GM12874 (cell line): ENCODE measurements at regions not wholly inside any gene's neighbourhood (a gene's known extent, or its start where the extent isn't known, plus 50 kb on each side); places are given as distances from the start of the nearest gene placed in this dataset.

Experiments used
- CTCF ChIP-seq: IDR thresholded peaks from 2 replicates; pipeline ENCODE4 v1.5.1; 2011; ENCODE audit warnings: low read depth, mild to moderate bottlenecking, control low read depth, low read length, moderate library complexity; ENCODE audit not compliant: insufficient read depth

GRCh38 chr2:71821856-71822255, 325.8 kb downstream of the CYP26B1 start:
- no peak for TF ChIP-seq CTCF

- no peak for TF ChIP-seq CTCF
These were observed 330.8 kb downstream of the CYP26B1 start for GRCh38 chr2:71816815-71817214.

GRCh38 chr2:71815701-71816474, 331.8 kb downstream of the CYP26B1 start:
- no peak for TF ChIP-seq CTCF

GRCh38 chr2:71814885-71815284, 332.8 kb downstream of the CYP26B1 start:
- TF ChIP-seq CTCF, result no peak

GRCh38 chr2:71813807-71814470, 333.7 kb downstream of the CYP26B1 start:
- TF ChIP-seq CTCF, result no peak

- TF ChIP-seq CTCF, result no peak
These were observed 334.3 kb downstream of the CYP26B1 start for GRCh38 chr2:71813315-71813714.

GRCh38 chr2:71812736-71813135, 334.9 kb downstream of the CYP26B1 start:
- TF ChIP-seq CTCF, result no peak
